Dermis blood vessel endothelial cell (primary cell): ENCODE measurements at regions not wholly inside any gene's neighbourhood (a gene's known extent, or its start where the extent isn't known, plus 50 kb on each side); places are given as distances from the start of the nearest gene placed in this dataset.
"Not testable (repeated sequence)": the region's sequence is repeated elsewhere in the genome, so short reads cannot be mapped to it uniquely, and the experiment has no call there.

Experiments
- DNase-seq: peaks from one replicate; pipeline ENCODE4 v3.0.0; 2010

GRCh38 chr9:124084087-124084486 is 72.5 kb downstream of the LHX2 start:
- peak; percentile 7 for DNase-seq

GRCh38 chr9:124087226-124087625 is 75.7 kb downstream of the LHX2 start:
- no peak for DNase-seq

GRCh38 chr9:124088476-124088837 is 76.9 kb downstream of the LHX2 start:
- DNase-seq = no peak

- not testable (repeated sequence) for DNase-seq
Observed at GRCh38 chr9:124089631-124090488, 78.3 kb downstream of the LHX2 start.

- DNase-seq = no peak
Observed at GRCh38 chr9:124098141-124098905, 86.8 kb downstream of the LHX2 start.

- no peak for DNase-seq
Observed at GRCh38 chr9:124099860-124100259, 88.3 kb downstream of the LHX2 start.

GRCh38 chr9:124101215-124101968 is 89.8 kb downstream of the LHX2 start:
- DNase-seq = no peak

GRCh38 chr9:124101969-124102345 is 90.4 kb downstream of the LHX2 start:
- DNase-seq = no peak

GRCh38 chr9:124102363-124102762 is 90.8 kb downstream of the LHX2 start:
- DNase-seq = no peak

- no peak for DNase-seq
Observed at GRCh38 chr9:124105266-124105665, 93.7 kb downstream of the LHX2 start.

- DNase-seq = no peak
Observed at GRCh38 chr9:124108216-124108615, 96.6 kb downstream of the LHX2 start.

- peak; percentile 78 for DNase-seq
Observed at GRCh38 chr9:124110307-124110915, 98.8 kb downstream of the LHX2 start.

- no peak for DNase-seq
Observed at GRCh38 chr9:124116683-124117363, 105.3 kb downstream of the LHX2 start.

- no peak for DNase-seq
Observed at GRCh38 chr9:124118894-124119293, 107.3 kb downstream of the LHX2 start.

- no peak for DNase-seq
Observed at GRCh38 chr9:124120272-124120671, 108.7 kb downstream of the LHX2 start.

- no peak for DNase-seq
Observed at GRCh38 chr9:124121725-124122124, 110.2 kb downstream of the LHX2 start.

- DNase-seq = no peak
Observed at GRCh38 chr9:124122321-124122720, 110.8 kb downstream of the LHX2 start.

- DNase-seq = peak; percentile 58
Observed at GRCh38 chr9:124122813-124123462, 111.4 kb downstream of the LHX2 start.

- not testable (repeated sequence) for DNase-seq
Observed at GRCh38 chr9:124123621-124124020, 112.1 kb downstream of the LHX2 start.

GRCh38 chr9:124124729-124125650 is 113.4 kb downstream of the LHX2 start:
- no peak for DNase-seq

- DNase-seq = no peak
Observed at GRCh38 chr9:124125651-124125977, 114.0 kb downstream of the LHX2 start.
